ENCODE measurements at regions not wholly inside any gene's neighbourhood (a gene's known extent, or its start where the extent isn't known, plus 50 kb on each side); places are given as distances from the start of the nearest gene placed in this dataset.

DNA sequence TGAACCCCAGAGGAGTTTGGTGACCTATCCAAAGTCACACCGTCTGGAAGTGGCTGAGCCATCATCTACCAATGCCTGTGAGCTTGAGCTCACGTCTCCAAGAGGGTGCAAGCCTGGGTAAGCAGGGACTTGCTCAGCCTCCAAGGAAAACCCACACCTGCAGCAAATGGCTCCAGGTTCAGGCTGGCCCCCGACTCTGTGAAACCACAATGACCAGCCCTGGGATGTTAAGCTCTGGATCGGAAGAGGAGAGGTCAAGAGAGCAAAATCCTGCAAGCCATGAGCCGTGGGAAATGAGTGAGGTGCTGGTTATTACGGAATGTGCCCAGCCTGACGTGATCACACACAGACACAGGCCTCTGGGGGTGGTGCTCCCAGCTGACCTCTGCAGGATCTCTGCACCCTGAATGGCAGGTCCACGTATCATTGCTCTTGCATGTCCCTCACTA lies 94.1 kb upstream of the OTOS start:
- no peaks in the 10 kb centered on the region for H3K27me3 ChIP-seq
- 82 to 97% (median 90%) methylated on average over 5 to 8 of the region's 8 CpGs for WGBS, 4 donors
- intact Hi-C loops (cut with DNase I), result loop anchor here in 1 of 2 donors (5.0 kb wide), 1 partner anchor 203 kb away; the partner anchor contains the start of gene GPC1

DNA sequence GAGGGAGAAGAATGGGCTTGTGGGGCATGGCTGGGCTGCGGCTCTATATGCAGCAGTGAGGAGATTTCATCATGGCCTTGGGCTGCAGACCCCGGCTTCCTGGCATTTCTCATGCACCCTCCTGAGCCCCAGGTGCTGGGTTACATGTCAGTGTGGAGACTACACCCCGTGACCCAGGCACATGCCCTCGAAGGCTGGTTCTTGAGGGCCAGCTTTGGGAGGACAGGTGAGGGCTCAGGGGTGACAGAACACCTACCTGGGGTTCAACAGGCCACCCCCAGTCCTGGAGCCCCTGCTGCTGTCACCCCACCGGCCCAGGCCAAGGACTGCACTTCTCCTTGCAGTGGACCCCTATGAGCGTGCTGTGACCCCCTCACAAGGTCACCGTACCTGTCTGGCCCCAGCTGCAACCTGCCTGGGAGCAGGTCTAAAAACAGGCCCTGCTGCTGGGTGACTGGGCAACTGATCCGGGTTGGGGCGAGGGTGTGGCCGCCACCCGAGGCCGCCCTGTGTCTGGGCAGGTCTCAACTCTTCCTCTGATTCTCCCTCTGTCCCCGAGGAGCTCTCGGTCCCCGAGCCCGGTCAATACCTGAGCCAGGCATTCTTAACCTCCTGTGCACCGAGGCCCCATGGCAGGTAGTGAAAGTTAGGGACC lies 94.8 kb upstream of the OTOS start:
- 92 to 100% (median 94%) methylated on average over 1 to 17 of the region's 17 CpGs for WGBS, 4 donors
- Histone ChIP-seq H3K4me3 (no peak overlapping the region), H3K27me3 (no peaks in the 10 kb centered on the region), H3K4me1 (replicated peaks in 1 of 2) (peaks cover 27 to 29% of the 10 kb centered on the region in 2 donors), H3K27ac (peak overlapping the region in 1 of 5 donors; percentile 3), H3K9me3 (replicated peaks in 1 of 3) (no peaks in the 10 kb centered on the region), H3K36me3 (replicated peaks in 1 of 2) (no peaks in the 10 kb centered on the region)
- no peak for TF ChIP-seq POLR2A (IDR thresholded peaks at IDR 0.05)
- TF ChIP-seq, protein P1, sequence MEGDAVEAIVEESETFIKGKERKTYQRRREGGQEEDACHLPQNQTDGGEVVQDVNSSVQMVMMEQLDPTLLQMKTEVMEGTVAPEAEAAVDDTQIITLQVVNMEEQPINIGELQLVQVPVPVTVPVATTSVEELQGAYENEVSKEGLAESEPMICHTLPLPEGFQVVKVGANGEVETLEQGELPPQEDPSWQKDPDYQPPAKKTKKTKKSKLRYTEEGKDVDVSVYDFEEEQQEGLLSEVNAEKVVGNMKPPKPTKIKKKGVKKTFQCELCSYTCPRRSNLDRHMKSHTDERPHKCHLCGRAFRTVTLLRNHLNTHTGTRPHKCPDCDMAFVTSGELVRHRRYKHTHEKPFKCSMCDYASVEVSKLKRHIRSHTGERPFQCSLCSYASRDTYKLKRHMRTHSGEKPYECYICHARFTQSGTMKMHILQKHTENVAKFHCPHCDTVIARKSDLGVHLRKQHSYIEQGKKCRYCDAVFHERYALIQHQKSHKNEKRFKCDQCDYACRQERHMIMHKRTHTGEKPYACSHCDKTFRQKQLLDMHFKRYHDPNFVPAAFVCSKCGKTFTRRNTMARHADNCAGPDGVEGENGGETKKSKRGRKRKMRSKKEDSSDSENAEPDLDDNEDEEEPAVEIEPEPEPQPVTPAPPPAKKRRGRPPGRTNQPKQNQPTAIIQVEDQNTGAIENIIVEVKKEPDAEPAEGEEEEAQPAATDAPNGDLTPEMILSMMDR (IDR thresholded peaks at IDR 0.05), result no peak
- peak in 5 of 7 donors; percentile 23 to 52 (median 26) for DNase-seq
- intact Hi-C loops (cut with DNase I), result no loop called here

More for the DNA sequence above, 94.1 kb upstream of the OTOS start:
- H3K4me1 ChIP-seq (replicated peaks in 1 of 2), result peaks cover 27 to 29% of the 10 kb centered on the region in 2 donors
- TF ChIP-seq POLR2A (IDR thresholded peaks at IDR 0.05), result no peak
- TF ChIP-seq, protein P1 (IDR thresholded peaks at IDR 0.05), result no peak
- H3K9me3 ChIP-seq (replicated peaks in 1 of 3), result no peaks in the 10 kb centered on the region
- H3K4me3 ChIP-seq, result no peak overlapping the region
- peak overlapping the region in 4 of 5 donors; percentile 38 to 76 (median 57) for H3K27ac ChIP-seq
- no peaks in the 10 kb centered on the region for H3K36me3 ChIP-seq (replicated peaks in 1 of 2)
- DNase-seq, result peak in 3 of 7 donors; percentile 16 to 53 (median 17)

DNA sequence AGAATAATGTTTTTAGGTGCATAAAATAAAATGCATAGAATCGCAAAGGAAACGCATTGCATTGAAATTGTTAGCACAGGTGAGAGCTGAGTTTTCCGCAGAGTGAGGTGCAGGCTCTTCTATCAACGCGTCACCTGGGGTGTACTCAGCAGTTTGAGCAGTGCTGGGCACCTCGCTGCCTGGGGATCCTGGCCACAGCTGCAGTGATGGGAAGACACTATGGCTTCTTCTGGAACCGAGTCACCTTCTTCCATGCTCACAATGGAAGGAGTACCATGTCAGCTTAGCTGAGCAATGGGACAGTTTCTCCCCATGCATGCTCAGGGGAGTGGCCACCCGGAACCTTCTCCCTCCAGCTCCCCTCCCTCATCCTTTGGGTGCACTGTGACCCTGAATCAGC lies 95.4 kb upstream of the OTOS start:
- WGBS, 4 donors, result 92 to 98% (median 96%) methylated on average over 8 of the region's 8 CpGs
- intact Hi-C loops (cut with DNase I), result no loop called here
- H3K27me3 ChIP-seq, result no peaks in the 10 kb centered on the region
- no peaks in the 10 kb centered on the region for H3K9me3 ChIP-seq (replicated peaks in 1 of 3)
- peak in 3 of 7 donors; percentile 14 to 43 (median 29) for DNase-seq
- peak overlapping the region in 4 of 5 donors; percentile 79 to 89 (median 86) for H3K27ac ChIP-seq
- no peaks in the 10 kb centered on the region for H3K36me3 ChIP-seq (replicated peaks in 1 of 2)
- TF ChIP-seq, protein P1 (IDR thresholded peaks at IDR 0.05), result no peak
- TF ChIP-seq POLR2A (IDR thresholded peaks at IDR 0.05), result no peak
- H3K4me3 ChIP-seq, result no peak overlapping the region
- H3K4me1 ChIP-seq (replicated peaks in 1 of 2), result peaks cover 27 to 29% of the 10 kb centered on the region in 2 donors

DNA sequence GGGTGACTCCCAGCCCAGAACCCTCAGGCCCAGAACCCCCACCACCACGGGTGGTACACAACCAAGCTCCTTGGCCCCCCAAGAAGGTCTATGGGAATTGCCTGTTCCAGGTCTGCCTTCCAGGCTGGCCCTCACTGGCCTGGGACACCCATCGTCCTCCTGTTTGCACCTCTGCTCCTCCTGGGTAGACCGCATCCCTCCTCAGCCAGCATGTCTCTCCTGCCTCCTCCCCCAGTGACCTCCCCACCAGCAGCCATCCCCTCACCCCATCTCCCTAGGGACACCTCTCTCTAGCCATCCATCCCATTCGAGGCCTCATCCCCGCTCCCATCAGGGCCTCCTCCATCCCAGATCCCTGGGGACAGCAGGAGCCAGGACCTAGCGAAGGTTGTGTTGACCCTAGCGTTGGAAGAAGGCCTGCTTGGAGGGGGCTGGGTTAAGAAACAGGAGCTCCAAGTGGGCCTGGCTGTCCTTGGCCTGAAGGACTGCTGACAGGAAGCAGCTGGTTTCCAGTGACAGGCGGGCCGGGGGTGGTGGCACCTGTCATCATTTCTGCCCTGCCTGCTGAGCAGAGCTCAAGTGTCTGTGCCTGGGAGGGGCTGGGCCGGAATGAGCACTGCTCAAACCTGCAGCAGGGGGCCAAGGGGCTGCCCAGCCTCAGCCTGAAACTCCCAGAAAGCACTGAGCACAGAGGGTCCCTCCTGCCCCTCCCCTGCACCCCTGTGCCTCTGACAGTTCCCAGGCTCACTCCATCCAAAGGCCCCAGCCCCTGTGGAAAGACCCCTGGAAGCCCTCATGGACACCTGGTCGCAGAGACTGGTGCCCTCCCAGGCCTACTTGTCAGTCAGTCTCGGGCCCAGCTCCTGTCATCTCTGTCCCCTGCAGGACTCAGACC lies 96.0 kb upstream of the OTOS start:
- Histone ChIP-seq H3K4me1 (replicated peaks in 1 of 2) (peaks cover 27 to 29% of the 10 kb centered on the region in 2 donors), H3K27ac (peak overlapping the region; percentile 77 to 89 (median 84)), H3K36me3 (replicated peaks in 1 of 2) (no peaks in the 10 kb centered on the region), H3K4me3 (no peak overlapping the region), H3K27me3 (no peaks in the 10 kb centered on the region), H3K9me3 (replicated peaks in 1 of 3) (no peaks in the 10 kb centered on the region)
- intact Hi-C loops (cut with DNase I), result no loop called here
- WGBS, 4 donors, result 47 to 66% (median 49%) methylated on average over 5 to 12 of the region's 12 CpGs
- DNase-seq, result peak; percentile 28 to 88 (median 78)
- peak in 1 of 2 donors; percentile 60 for TF ChIP-seq POLR2A (IDR thresholded peaks at IDR 0.05)
- TF ChIP-seq, protein P1 (IDR thresholded peaks at IDR 0.05), result no peak
